Fibroblast of skin of abdomen (primary cell): ENCODE measurements at regions not wholly inside any gene's neighbourhood (a gene's known extent, or its start where the extent isn't known, plus 50 kb on each side); places are given as distances from the start of the nearest gene placed in this dataset.
A peak's percentile ranks its signal among the peaks of the same experiment; 100 is the strongest.
"Not testable (repeated sequence)": the region's sequence is repeated elsewhere in the genome, so short reads cannot be mapped to it uniquely, and the experiment has no call there.

Experiments
- DNase-seq: peaks from one replicate; pipeline ENCODE4 v3.0.0-alpha.2; 2013

- no peak for DNase-seq
Measured at GRCh38 chr14:66291756-66292155, 194.4 kb upstream of the CCDC196 start.

GRCh38 chr14:66293533-66294105 is 192.6 kb upstream of the CCDC196 start:
- DNase-seq: no peak

- no peak for DNase-seq
Measured at GRCh38 chr14:66295386-66295785, 190.8 kb upstream of the CCDC196 start.

DNA sequence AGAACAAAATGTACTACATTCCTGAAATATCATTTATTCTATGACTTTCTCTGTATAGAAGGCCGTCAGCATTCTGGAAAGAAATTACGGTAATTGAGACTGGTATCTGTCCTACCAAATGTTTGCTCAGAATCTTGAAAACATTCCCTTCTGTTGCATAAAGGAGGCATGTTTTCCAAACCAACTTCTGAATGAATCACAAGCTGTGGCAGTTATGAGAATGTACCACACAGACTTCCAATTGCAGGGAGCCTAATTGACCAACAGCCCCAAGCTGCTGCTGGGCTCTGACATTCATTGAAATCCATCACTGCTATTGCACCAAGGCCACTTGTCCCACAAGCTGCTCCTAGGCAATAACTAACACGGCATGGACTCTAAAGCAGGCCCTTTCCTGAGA is 185.3 kb upstream of the CCDC196 start:
- no peak for DNase-seq

- DNase-seq: no peak
Measured at GRCh38 chr14:66306101-66306500, 180.1 kb upstream of the CCDC196 start.

GRCh38 chr14:66311058-66311457 is 175.1 kb upstream of the CCDC196 start:
- no peak for DNase-seq

DNA sequence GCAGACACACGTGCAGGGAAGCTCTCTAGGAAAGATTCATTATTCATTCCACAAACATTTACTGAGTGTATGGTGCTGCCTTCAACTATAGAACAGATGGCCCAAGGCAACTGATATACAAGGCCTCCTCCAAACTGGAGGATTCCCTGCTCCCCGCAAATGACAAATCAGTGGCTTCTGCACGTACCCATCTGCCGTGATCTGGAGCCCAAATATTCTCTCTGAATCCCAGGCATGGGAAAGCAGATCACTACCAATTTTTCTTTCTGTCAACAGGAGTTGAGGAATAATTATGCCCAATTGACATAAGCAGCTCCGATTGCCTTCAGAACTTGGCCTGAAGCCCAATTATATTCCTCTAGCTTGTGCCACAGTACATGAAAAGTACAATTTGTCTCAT is 174.2 kb upstream of the CCDC196 start:
- DNase-seq: no peak

- no peak for DNase-seq
Measured at GRCh38 chr14:66312451-66312850, 173.7 kb upstream of the CCDC196 start.

DNA sequence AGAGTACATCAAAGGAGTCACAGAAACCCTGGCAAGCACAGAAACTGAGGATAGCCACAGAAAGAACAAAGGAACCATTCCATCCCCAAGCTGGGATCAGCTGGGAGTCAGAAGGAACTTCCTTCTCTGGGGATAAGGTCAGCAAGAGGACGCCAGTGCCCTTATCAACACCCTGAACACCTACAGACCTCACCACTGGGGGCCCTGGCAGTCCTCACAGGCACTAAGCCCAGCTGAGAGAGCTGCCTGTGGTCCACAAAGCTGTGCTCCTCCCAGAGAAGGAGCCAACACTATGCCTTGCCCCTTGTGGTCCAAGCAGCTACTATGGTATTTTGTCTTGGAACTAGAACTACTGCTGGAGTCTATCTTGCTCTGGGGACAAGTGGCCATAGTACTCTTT is 171.1 kb upstream of the CCDC196 start:
- DNase-seq: no peak

- no peak for DNase-seq
Measured at GRCh38 chr14:66315548-66315947, 170.6 kb upstream of the CCDC196 start.

DNA sequence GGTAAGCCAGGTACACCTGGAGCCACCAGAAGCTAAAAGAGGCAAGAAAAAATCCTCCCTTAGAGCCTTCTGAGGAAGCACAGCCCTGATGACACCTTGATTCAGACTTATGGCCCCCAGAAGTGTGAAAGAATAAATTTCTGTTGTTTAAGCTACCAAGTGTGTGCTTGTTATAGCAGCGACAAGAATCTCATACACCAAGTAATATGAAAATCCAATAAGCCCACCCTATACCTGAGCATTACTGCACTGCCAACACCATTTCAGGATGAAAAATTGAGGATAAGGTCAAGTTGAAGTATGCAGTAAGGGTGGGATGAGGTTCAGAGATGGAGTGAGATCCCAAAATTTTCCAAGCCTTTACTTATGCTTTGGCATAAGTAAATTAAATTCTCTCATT is 163.6 kb upstream of the CCDC196 start:
- DNase-seq: no peak

DNA sequence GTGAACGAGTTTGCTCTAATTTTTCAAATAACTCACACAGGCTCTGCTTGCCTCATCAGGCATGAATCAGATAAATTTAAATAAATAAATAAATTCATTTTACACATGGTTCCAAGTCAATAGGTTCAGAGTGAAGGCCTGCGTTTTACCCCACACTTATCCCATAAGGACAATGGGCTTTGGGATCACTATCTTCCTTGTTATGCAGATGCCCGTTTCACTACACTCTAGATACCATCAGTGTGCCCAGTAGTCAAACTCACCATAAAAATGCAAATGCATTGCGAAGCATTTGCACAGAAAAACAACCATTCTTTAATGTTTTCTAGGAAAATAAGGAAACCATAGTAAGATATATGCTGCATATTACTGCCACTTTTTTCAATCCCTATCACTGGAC is 155.9 kb upstream of the CCDC196 start:
- no peak for DNase-seq

DNA sequence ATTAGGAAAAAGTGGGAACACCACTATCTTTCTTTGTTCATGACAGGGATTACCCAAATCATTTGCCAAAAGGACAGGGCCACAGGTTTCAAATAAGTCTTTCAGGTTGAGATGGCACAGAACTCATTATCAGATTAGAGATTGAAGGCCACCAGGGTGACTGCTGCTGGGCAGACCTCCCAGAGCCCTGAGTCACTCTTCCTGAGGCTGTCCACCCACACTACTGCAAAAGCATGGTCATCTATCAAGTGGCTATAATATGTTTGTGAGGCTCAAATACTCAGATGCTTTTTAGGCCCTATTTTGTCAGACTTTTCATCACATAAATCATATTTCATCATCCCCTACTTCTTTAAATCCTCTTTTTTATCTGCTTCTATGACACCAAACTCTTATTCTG is 155.3 kb upstream of the CCDC196 start:
- DNase-seq: peak; percentile 1

GRCh38 chr14:66333293-66333692 is 152.9 kb upstream of the CCDC196 start:
- DNase-seq: not testable (repeated sequence)

- no peak for DNase-seq
Measured at GRCh38 chr14:66341239-66341638, 144.9 kb upstream of the CCDC196 start.

DNA sequence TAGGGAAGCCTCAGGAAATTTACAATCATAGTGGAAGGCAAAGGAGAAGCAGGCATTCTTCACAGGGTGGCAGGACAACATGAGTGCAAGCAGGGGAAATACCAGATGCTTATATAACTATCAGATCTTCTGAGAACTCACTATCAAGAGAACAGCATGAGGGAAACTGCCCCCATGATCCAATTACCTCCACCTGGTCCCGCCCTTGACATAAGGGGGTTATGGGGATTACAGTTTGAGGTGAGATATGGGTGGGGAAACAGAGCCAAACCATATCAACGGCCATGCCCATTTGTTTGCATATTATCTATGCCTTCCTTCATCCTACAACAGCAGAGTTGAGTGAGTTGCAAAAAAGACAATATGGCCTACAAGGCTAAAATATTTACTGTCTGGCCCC is 140.2 kb upstream of the CCDC196 start:
- no peak for DNase-seq

DNA sequence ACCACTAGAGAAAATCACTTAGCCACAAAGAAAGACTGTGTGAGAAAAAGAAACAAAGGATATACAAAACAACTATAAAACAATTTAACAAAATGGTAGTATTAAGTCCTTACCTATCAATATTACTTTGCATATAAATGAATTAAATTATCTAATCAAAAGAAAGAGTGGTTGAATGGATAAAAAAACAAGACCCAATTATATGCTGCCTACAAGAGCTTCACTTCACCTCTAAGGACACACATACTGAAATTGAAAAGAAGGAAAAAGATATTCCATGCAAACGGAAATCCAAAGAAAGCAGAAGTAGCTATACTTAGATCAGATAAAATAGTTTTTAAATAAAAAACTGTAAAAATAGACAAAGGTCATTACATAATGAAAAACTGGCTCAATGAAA is 134.9 kb upstream of the CCDC196 start:
- no peak for DNase-seq

DNA sequence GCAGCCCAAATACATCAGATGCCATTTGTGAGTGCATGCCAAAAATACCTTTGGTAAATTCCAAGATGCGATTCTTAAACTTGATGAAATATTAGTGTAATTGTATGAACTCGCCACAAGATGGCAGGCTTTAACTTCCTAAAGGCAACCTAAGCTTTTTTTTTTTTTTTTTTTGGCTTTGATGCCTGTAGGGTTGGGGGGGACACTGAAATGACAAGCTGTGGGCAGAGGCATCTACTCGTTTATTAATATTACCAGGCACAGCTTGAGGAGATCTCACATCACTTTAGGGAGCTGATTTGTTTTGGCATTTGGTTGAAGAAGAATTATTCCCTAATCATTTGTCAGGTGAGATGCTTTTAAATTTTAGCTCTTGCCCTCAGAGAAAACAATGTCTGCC is 126.7 kb upstream of the CCDC196 start:
- peak; percentile 51 for DNase-seq

DNA sequence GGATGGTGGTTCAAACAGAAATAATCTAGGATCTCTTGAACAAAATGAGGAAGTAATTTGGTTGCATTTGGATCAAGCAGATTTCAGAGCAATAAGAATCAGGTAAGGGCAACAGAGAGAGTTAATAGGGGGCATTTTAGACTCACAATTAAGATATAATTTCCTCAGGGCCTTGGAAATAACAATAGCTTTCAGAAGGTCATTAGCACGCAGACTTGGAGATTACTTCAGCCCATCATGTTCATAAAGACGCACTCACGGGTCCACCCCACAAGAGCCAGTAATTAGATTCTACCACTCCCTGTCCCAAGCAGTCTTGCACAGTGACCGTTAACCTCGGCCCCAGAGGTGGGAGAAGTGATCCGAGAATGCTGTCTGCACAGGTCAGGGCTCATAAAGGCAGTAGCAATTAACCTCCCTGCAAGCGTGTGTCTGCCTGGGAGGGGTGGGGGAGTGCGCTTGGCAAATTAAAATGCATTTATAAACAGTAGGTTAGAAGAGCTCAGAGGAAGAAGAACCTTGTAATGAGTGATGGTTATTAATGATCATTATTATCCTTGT is 125.7 kb upstream of the CCDC196 start:
- no peak for DNase-seq

DNA sequence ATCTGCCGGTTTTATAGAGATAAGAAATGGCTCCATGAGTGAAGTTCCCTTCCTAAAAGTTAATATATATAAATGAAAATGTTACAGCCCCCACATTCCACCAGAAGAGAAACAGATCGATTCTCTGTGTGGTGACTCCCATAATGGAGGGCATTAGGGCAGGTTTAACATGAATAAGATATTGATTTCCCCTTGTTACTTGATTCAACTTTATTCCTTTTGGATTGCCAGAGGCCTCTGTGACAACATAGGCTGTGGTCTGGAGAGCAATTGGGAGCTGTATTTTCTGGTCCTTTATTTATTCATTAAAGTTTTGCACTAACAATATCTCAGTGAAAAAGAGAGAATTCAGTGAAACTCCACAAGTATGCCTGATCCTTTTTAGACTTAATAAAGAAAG is 125.2 kb upstream of the CCDC196 start:
- DNase-seq: no peak

- DNase-seq: no peak
Measured at GRCh38 chr14:66365388-66365787, 120.8 kb upstream of the CCDC196 start.

DNA sequence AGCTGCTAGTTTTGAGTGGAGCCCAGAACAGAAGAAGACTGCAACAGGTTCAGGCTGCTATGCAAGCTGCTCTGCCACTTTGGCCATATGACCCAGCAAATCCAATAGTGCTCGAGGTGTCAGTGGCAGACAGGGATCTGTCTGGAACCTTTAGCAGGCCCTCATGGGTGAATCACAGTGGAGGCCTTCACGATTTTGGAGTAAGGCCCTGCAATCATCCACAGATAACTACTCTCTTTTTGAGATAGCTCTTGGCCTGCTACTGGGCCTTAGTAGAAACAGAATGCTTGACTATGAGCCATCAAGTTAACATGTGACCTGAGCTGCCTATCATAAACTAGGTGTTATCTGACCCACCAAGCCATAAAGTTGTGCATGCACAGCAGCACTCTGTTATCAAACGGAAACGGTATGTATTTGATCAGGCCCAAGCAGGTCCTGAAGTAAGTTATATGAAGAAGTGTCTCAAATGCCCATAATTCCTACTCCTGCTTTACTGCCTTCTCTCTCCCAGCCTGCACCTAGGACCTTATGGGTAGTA is 116.9 kb upstream of the CCDC196 start:
- DNase-seq: no peak

DNA sequence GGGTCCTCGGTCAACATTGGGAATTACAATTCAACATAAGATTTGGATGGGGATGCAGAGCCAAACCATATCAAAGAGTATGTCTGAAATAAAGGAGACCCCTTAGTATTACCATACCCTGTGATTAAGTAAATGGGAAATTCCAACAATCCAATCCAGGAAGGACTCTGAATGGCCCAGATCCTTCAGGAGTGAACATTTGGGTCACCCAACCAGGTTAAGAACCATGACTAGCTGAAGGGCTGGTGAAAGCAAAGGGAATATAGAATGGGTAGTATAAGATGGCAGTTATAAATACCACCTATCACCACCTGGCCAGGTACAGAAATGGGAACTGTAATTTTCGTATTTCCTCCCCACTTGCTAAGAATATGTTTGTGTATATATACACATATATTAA is 114.4 kb upstream of the CCDC196 start:
- no peak for DNase-seq

- DNase-seq: no peak
Measured at GRCh38 chr14:66375046-66375964, 110.9 kb upstream of the CCDC196 start.
